GM21367 (cell line): ENCODE measurements at regions not wholly inside any gene's neighbourhood (a gene's known extent, or its start where the extent isn't known, plus 50 kb on each side); places are given as distances from the start of the nearest gene placed in this dataset.

Experiments
- ATAC-seq: cut with Tn5 transposase; IDR thresholded peaks from one replicate; pipeline ENCODE4 v1.9.1; 2021; ENCODE audit not compliant: unreplicated experiment

DNA sequence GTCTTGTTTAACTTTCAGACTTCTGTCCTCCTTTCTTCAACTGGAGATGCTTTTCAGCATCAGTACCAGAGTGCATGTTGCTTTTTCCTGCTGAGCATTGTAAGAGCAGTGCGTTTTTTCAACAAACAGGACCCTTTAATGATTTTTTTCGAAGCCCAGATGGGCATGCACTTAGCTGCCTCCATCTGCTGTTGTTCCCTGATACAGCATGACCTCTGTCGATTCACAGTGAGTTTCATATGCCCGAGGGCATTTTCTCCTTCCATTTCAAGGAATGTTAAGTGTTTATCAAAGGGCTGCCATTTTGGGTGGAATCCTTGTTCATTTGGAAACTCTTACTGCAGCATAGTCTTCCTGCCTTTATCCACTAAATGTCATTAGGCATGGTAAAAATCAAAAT lies 428.6 kb downstream of the DTHD1 start:
- no peak for ATAC-seq

GRCh38 chr4:36712013-36712412 lies 430.6 kb downstream of the DTHD1 start:
- no peak for ATAC-seq

DNA sequence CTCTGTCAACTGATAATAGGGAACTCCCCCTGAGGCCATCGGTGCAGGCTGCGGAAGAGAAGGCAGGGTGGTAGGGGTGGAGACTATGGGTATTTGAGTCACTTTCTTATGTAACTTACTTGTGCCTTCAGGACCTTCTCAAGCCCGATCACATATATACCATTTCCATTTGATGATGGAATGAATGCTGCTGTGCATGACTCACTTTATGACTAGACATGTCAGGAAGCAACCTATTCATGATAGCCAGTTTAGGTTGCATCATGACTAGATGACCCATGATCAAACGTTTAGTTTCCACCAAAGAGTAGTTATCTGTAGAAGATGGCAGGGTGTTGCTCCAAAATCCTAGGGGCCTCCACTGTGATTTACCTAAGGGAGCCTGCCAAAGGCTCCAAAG lies 435.5 kb downstream of the DTHD1 start:
- no peak for ATAC-seq

- ATAC-seq: no peak
These were observed 438.0 kb downstream of the DTHD1 start for GRCh38 chr4:36719425-36719824.

DNA sequence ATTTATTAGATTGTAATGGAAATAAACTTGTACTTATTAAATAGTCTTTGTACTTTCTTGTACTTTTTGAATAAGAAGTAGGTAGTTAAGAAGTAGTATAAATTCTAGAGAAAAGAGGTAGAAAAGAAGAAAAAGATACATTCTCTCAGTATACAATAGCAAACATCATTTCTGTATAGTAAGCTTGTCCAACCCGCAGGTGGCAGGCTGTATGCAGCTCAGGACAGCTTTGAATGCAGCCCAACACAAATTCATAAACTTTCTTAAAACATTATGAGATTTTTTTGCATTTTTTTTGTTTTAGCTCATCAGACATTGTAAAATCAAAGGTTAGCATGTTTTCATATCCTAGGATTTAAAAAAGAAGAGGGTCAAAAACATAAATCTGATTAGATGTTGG lies 441.6 kb downstream of the DTHD1 start:
- ATAC-seq: no peak

- no peak for ATAC-seq
These were observed 452.9 kb downstream of the DTHD1 start for GRCh38 chr4:36734334-36734733.

GRCh38 chr4:36737691-36738090 lies 456.3 kb downstream of the DTHD1 start:
- ATAC-seq: no peak

DNA sequence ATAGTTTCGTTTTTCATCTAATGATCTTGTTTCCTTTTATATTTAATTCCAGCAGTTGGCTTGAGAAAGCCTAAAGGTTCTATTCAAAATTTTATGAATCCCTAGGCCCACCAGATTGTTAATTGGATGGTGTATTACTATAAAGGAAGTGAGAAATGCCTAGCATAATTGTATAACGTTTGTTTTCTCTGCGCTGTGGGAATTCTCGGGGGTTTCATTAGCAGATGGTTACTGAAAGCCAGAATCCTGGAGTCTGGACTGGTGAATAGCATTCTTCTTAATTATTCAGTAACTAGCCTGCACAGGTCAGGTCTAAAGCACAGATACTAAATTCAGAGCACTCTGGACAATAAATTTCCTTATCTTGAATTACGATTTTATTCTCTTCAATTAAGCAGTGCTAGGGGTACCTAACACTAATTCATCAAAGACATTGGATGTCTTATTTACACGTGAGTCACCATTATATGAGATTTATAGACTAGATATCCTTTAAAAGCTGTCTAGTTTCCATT lies 459.4 kb downstream of the DTHD1 start:
- ATAC-seq: no peak

GRCh38 chr4:36747277-36748129 lies 466.1 kb downstream of the DTHD1 start:
- no peak for ATAC-seq

DNA sequence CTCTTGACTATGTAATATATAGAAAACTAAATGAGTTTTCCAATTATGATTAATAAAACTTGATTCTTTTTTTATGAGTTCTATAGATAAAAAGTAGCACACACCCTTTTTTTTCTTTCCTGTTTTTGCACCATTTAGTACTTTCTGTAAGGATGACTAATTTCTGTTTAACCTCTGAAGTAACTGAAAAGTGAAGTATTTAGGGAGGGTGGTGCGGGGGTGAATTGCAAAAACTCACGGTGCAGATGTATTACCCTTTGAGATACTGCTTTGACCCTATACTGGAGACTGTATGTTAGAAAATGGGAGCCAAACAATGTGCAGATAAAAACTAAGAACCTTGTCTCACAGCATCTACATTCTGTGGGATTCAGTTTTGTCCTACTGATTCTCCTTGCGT lies 471.6 kb downstream of the DTHD1 start:
- no peak for ATAC-seq

DNA sequence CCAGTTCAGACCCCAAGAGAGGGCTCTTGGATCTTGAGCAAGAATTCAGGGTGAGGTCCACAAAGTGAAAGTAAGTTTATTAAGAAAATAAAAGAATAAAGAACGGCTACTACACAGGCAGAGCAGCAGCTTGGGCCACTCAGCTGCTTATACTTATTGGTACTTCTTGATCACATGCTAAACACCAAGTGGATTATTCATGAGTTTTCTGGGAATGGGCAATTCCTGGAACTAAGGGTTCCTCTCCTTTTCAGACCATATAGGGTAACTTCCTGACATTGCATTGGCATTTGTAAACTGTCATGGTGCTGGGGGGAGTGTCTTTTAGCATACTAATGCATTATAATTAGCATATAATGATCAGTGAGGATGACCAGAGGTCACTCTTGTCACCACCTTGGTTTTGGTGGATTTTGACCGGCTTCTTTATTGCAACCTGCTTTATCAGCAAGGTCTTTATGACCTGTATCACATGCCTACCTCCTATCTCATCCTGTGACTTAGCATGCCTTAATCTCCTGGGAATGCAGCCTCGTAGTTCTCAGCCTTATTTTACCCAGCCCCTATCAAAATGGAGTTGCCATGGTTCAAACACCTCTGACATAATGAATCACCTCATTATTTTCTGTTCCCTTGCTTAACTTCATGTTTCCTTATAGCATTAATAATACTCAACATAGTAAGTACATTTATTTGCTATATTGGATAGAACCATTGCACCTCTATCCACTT lies 476.3 kb downstream of the DTHD1 start:
- ATAC-seq: no peak

DNA sequence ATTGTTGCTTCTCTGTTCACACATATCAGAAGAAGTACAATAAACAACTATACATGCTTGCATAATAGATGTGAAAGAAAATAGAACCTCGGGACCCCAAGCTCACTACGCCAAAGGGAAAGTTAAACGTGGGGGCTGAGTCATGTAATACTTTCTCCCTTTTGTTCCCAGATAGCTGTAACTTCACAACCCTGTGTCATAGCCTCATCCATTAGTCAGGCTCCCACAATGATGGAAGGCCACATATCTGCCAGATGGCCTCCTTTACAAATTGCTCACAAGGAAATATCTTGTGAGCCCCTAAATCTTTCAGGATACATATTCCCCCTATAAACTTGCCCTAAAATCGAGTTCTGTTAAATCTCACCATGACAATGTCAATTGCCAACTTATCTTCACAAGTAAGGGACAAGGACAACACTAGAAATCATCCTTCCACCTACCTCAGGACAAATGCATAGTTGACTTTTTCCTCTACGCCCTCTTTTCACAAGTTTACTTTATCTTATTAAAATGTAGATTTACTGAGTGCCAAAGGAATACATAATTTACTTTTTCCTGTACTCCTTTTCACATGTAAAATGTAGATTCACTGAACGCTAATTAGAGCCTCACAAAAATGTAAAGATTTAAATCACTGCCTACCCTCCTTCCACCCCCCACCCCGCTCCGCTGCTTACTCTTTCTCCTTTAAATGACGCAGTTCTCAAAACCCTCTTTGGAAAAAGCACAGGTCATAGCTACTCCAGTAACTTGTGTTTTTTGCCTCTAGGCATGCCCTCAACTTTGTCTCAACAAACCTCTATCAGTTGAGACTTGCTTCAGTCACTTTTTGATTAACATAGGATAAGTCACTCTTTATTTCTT lies 477.1 kb downstream of the DTHD1 start:
- ATAC-seq: no peak

GRCh38 chr4:36761607-36762006 lies 480.2 kb downstream of the DTHD1 start:
- no peak for ATAC-seq

GRCh38 chr4:36763814-36764213 lies 480.7 kb upstream of the NWD2 start:
- ATAC-seq: no peak

- ATAC-seq: no peak
These were observed 476.9 kb upstream of the NWD2 start for GRCh38 chr4:36767596-36767995.

DNA sequence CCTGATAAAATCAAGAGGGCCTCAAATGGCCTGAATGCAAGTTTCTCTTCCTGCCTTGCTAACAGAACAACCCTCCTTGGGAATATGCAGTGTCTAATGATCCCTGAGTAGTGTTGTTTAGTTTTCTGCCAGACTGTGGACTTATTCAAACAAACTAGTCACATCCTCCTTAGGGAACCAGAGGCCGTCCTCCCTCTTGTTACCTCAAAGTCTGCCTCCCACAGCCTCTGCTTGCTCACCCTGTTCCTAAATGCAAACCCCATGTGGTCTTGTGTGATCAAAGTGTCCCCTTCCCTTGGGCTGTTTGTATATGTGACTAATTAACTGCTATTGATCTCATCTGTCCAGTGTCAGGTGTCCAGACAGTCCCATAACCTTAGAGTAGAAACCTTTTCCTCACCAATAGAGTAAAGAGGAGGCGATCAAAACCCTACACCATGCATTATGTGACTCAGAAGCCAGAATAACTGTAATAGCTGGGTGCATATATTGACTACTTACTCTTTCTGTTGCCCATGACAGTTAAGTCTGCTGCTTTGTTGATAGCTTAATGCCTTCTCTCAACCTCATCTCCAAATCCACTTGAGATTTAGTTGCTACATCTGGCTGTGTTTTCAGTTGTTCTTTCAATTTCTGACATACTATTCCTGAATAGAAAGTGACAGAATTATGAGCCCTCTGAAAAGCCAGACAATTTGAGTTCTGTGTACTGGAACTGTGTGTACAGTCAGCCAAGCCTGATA lies 473.0 kb upstream of the NWD2 start:
- ATAC-seq: peak; percentile 45

DNA sequence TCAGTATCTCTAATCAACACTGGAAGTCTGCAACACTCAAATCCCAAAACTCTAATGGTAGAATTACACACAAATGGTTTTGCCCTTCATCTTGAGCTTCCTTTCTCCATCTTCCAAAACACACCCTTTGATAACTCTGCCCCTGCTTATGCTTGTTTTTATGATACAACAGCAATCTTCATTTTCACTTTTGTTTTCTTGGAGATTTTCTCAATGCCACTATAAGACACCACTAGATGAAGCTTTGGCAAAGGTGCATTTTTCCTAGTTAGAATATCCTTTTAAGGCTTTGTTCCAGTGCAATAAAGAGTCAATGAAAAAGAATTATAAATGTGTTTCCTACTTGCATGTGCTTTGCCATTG lies 472.4 kb upstream of the NWD2 start:
- peak; percentile 29 for ATAC-seq

- ATAC-seq: no peak
These were observed 471.1 kb upstream of the NWD2 start for GRCh38 chr4:36773467-36773866.

- no peak for ATAC-seq
These were observed 469.0 kb upstream of the NWD2 start for GRCh38 chr4:36775544-36775943.

DNA sequence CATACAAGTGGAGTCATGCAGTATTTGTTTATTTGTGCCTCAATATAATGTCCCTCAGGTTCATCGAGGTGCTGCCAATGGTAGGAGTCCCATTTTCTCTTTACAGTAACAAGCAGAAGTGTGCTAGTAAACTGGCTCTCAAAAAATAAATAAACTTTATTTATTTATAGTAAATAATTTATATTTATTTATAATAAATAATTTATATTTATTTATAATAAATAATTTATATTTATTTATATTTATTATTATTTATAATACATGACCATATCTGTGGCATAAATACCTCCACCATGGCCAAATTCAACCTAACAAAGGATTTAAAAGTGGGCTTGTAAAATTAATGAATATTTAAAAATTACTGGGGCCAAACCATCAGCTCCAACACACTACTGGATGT lies 464.9 kb upstream of the NWD2 start:
- ATAC-seq: no peak

- no peak for ATAC-seq
These were observed 458.6 kb upstream of the NWD2 start for GRCh38 chr4:36785973-36786372.
